IPS-15b (cell line): ENCODE measurements at regions not wholly inside any gene's neighbourhood (a gene's known extent, or its start where the extent isn't known, plus 50 kb on each side); places are given as distances from the start of the nearest gene placed in this dataset.
"Not testable (repeated sequence)": the region's sequence is repeated elsewhere in the genome, so short reads cannot be mapped to it uniquely, and the experiment has no call there.

Source experiments
- H3K27me3 ChIP-seq: one replicate; pipeline ENCODE4 v1.6.1; 2013; ENCODE audit warnings: low read length; ENCODE audit not compliant: control insufficient read depth, insufficient read depth
- H3K36me3 ChIP-seq: one replicate; pipeline ENCODE4 v1.6.1; 2013; ENCODE audit warnings: low read length; ENCODE audit not compliant: control insufficient read depth, insufficient read depth
- H3K4me1 ChIP-seq: one replicate; pipeline ENCODE4 v1.6.1; 2013; ENCODE audit warnings: mild to moderate bottlenecking, low read length; ENCODE audit not compliant: control insufficient read depth, insufficient read depth
- H3K4me3 ChIP-seq: one replicate; pipeline ENCODE4 v1.5.1; 2013; ENCODE audit warnings: low read depth, low read length
- H3K9ac ChIP-seq: one replicate; pipeline ENCODE4 v1.6.1; 2013; ENCODE audit warnings: low read depth, mild to moderate bottlenecking, low read length
- H3K9me3 ChIP-seq: one replicate; pipeline ENCODE4 v1.6.1; 2013; ENCODE audit warnings: mild to moderate bottlenecking, low read length; ENCODE audit not compliant: control insufficient read depth, insufficient read depth

GRCh38 chr21:28590676-28591075, 402.0 kb downstream of the LTN1 start:
- Histone ChIP-seq H3K4me1 (peaks cover 6% of the 10 kb centered on the region), H3K27me3 (no peaks in the 10 kb centered on the region), H3K9me3 (no peaks in the 10 kb centered on the region), H3K36me3 (no peaks in the 10 kb centered on the region), H3K4me3 (no peak overlapping the region), H3K9ac (no peak overlapping the region)

- no peak overlapping the region for H3K9ac ChIP-seq
- no peaks in the 10 kb centered on the region for H3K36me3 ChIP-seq
- H3K4me3 ChIP-seq = no peak overlapping the region
- H3K4me1 ChIP-seq = peaks cover 6% of the 10 kb centered on the region
- H3K9me3 ChIP-seq = no peaks in the 10 kb centered on the region
- H3K27me3 ChIP-seq = no peaks in the 10 kb centered on the region
Measured at GRCh38 chr21:28590026-28590425, 402.7 kb downstream of the LTN1 start.

GRCh38 chr21:28588997-28589396, 403.7 kb downstream of the LTN1 start:
- Histone ChIP-seq H3K9me3 (no peaks in the 10 kb centered on the region), H3K27me3 (no peaks in the 10 kb centered on the region), H3K4me3 (no peak overlapping the region), H3K36me3 (no peaks in the 10 kb centered on the region), H3K4me1 (peaks cover 6% of the 10 kb centered on the region), H3K9ac (no peak overlapping the region)

GRCh38 chr21:28587748-28588147, 404.9 kb downstream of the LTN1 start:
- H3K4me3 ChIP-seq = no peak overlapping the region
- H3K36me3 ChIP-seq = no peaks in the 10 kb centered on the region
- peaks cover 6% of the 10 kb centered on the region for H3K4me1 ChIP-seq
- H3K27me3 ChIP-seq = no peaks in the 10 kb centered on the region
- no peaks in the 10 kb centered on the region for H3K9me3 ChIP-seq
- H3K9ac ChIP-seq = no peak overlapping the region

GRCh38 chr21:28581976-28582375, 410.7 kb downstream of the LTN1 start:
- Histone ChIP-seq H3K9ac (no peak overlapping the region), H3K4me3 (no peak overlapping the region), H3K36me3 (no peaks in the 10 kb centered on the region), H3K27me3 (no peaks in the 10 kb centered on the region), H3K4me1 (peaks cover 8% of the 10 kb centered on the region), H3K9me3 (no peaks in the 10 kb centered on the region)

GRCh38 chr21:28581311-28581731, 411.4 kb downstream of the LTN1 start:
- H3K36me3 ChIP-seq, H3K27me3 ChIP-seq: not testable (repeated sequence)

GRCh38 chr21:28580585-28580984, 412.1 kb downstream of the LTN1 start:
- H3K9ac ChIP-seq = no peak overlapping the region
- no peaks in the 10 kb centered on the region for H3K9me3 ChIP-seq
- H3K4me3 ChIP-seq = no peak overlapping the region
- no peaks in the 10 kb centered on the region for H3K36me3 ChIP-seq
- no peaks in the 10 kb centered on the region for H3K27me3 ChIP-seq
- H3K4me1 ChIP-seq = peaks cover 5% of the 10 kb centered on the region

More at GRCh38 chr21:28581311-28581731, 411.4 kb downstream of the LTN1 start:
- not testable (repeated sequence) for H3K9ac ChIP-seq, H3K9me3 ChIP-seq, H3K4me3 ChIP-seq, H3K4me1 ChIP-seq

GRCh38 chr21:28579986-28580550, 412.6 kb downstream of the LTN1 start:
- Histone ChIP-seq H3K4me1 (peaks cover 5% of the 10 kb centered on the region), H3K36me3 (no peaks in the 10 kb centered on the region), H3K27me3 (no peaks in the 10 kb centered on the region), H3K9ac (no peak overlapping the region), H3K9me3 (no peaks in the 10 kb centered on the region), H3K4me3 (no peak overlapping the region)

- Histone ChIP-seq H3K4me3 (no peak overlapping the region), H3K9ac (no peak overlapping the region), H3K36me3 (no peaks in the 10 kb centered on the region), H3K4me1 (no peaks in the 10 kb centered on the region), H3K9me3 (no peaks in the 10 kb centered on the region), H3K27me3 (no peaks in the 10 kb centered on the region)
Measured at GRCh38 chr21:28568692-28569091, 424.0 kb downstream of the LTN1 start.

- not testable (repeated sequence) for H3K4me3 ChIP-seq, H3K36me3 ChIP-seq, H3K27me3 ChIP-seq, H3K9me3 ChIP-seq, H3K9ac ChIP-seq, H3K4me1 ChIP-seq
Measured at GRCh38 chr21:28563933-28564332, 428.7 kb downstream of the LTN1 start.

- Histone ChIP-seq H3K27me3 (no peaks in the 10 kb centered on the region), H3K36me3 (no peaks in the 10 kb centered on the region), H3K9ac (no peak overlapping the region), H3K9me3 (no peaks in the 10 kb centered on the region), H3K4me1 (no peaks in the 10 kb centered on the region), H3K4me3 (no peak overlapping the region)
Measured at GRCh38 chr21:28561772-28562171, 430.9 kb downstream of the LTN1 start.

GRCh38 chr21:28554660-28555475, 437.8 kb downstream of the LTN1 start:
- Histone ChIP-seq H3K27me3 (no peaks in the 10 kb centered on the region), H3K4me3 (no peak overlapping the region), H3K9ac (peak overlapping the region; percentile 18), H3K4me1 (no peaks in the 10 kb centered on the region), H3K9me3 (no peaks in the 10 kb centered on the region), H3K36me3 (no peaks in the 10 kb centered on the region)
